ENCODE measurements at regions not wholly inside any gene's neighbourhood (a gene's known extent, or its start where the extent isn't known, plus 50 kb on each side); places are given as distances from the start of the nearest gene placed in this dataset.

DNA sequence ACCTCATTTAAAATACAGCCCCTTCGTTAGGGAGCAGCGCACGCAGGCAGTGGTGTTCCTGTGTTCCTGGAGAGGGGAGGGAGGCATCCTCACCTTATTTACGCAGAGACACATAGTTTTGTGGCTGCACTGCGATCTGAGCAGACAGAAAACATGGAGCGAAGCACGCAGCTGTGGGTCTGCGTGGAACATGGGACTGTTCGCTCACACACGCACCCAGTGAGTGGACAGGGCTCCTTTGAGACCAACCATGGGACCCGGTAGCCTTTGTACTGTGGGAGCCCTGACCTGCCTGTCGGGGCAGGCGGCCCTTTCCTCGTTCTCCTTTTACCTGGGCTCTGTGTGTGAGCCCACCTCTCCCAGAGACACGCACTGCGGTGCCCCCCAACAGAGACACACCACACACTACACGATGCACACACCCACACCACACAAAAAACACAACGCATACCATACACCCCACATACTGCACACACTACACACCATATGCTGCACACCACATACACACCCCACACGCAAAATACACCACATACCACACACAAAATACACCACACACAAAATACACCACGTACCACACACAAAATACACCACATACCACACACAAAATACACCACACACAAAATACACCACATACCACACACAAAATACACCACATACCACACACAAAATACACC, 1245.7 kb downstream of the BRD1 start:
- DNase-seq: no peak

GRCh38 chr22:48581205-48581766, 1246.4 kb downstream of the BRD1 start:
- DNase-seq: no peak

GRCh38 chr22:48580481-48580970, 1247.1 kb downstream of the BRD1 start:
- DNase-seq: no peak

GRCh38 chr22:48579928-48580309, 1247.8 kb downstream of the BRD1 start:
- no peak for DNase-seq

DNA sequence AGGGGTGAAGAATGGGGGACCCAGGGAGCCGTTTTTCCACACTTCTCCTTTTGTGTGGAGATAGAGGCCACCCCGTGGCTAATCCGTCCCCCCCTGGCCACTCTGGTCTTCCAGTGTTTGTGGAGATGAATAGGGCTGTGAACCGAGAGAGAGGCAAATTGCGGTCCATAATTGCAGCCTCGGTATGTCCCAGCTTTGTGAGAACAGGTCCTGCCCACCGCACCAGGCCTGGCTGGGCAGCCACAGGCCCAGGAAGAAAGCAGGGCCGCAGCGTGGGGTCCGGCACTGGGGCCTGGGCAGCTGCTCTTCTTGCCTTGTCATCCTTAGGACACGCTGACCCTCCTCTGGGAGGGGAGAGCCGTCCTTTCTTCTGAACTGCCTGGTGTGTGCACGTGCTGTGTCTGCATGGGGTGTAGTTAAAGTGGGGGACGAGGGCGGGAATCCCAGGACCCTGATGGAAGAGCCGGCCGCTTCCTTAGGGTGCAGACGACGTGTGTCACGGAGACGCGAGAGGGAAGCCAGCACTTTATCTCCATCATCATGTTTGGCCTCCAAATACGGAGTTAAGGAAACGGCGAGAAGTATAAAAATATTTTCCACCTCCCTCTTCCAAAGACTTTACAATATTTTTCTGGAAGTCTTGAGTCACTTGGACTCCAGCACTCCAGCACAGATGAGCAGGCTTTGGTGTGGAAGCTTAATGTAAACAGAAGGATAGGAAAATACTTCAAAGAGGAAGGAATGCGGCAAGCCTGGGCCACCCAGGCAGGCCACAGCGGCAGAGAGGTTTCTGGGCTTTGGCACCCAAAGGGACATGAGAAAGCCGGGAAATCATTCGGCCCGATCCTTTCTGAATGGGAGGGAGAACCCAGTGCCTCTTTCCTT, 1248.4 kb downstream of the BRD1 start:
- DNase-seq: no peak

- DNase-seq: no peak
Measured at GRCh38 chr22:48578138-48579042, 1249.3 kb downstream of the BRD1 start.

DNA sequence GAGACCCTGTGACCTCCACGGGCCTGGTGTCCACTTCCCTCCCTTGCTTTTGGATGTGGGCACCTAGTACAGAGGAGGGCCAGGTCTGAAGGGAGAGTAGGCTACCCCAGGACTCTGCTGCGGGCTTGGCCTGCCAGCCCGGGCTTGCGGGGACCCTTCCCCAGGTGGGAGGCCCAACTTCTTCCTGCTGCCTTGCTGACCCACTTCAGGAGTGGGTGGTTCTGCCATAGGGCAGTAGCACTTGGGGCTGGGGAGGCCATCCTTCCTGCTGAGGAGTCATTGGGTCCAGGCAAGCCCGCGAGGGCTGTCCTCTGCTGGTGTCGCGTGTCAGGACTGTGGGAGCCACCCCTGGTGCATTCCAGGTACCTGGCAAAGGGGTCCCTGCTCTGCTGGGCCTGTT, 1250.0 kb downstream of the BRD1 start:
- DNase-seq: no peak

DNA sequence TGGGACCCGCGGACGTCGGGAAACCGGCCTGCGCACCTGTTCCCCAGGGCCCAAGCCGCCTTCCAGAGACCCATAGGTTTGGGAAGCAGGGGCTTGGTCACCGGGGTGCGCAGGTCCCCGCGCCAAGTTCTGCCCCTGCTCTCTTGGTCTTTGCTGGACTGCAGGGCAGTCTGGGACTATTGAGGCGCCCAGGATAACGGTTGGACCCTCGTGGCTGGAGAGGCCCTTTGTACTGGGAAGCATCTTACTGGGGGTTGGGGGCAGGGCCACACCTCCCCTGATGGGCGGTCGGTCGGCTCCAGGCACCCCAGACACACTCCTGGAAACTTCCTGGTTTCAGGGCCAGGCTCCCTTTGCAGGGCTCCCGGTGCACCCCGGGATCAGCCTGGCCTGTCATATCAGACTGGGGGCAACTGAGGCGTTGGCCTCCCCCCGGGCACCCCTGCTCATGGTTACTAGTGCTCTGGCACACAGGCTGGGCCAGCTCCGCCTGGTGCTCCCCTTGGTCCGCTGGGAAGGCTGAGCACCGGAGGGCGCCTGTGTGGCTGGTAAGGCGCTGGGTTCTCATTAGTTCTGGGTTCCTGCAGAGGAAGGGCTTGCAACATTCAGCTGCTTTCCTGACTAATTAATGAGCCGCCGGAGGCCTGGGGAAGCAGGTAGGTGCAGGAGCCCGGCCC, 1250.5 kb downstream of the BRD1 start:
- DNase-seq: peak; percentile 37

- peak; percentile 11 for DNase-seq
Measured at GRCh38 chr22:48576333-48577013, 1251.2 kb downstream of the BRD1 start.

DNA sequence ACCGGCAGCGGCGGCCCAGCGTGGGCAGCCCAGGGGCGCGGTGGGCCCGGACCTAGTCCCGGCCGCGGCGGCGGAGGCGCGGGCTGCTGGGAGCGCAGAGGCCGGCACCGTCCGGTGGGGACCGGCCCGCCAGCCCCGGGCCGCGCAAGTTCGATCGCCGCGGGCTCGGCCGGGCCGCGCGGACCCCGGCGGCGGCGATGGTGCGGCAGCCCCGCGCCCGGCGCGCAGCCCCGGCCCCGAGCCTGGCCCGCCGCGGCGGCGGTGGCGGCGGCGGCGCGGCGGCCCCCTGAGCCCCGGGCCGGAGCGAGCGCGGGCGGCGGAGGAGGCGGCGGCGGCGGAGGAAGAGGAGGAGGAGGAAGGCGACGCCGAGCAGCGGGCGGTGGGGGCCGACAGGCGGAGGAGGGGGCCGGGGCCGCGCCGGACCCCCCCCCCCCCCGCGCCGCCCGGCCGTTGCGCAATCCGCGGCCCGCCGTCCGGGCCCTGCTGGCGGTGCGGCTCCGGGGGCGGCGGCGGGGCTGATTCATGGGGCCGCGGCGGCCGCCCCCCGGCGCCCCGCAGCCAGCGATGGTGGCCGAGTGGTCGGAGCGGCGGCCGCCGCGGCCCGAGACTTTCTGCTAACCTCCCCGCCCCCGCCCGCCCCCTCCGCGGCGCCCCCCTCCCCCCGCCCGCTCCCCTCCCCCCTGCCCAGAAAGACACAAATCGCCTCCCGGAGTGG, 1251.9 kb downstream of the BRD1 start:
- DNase-seq: no peak

DNA sequence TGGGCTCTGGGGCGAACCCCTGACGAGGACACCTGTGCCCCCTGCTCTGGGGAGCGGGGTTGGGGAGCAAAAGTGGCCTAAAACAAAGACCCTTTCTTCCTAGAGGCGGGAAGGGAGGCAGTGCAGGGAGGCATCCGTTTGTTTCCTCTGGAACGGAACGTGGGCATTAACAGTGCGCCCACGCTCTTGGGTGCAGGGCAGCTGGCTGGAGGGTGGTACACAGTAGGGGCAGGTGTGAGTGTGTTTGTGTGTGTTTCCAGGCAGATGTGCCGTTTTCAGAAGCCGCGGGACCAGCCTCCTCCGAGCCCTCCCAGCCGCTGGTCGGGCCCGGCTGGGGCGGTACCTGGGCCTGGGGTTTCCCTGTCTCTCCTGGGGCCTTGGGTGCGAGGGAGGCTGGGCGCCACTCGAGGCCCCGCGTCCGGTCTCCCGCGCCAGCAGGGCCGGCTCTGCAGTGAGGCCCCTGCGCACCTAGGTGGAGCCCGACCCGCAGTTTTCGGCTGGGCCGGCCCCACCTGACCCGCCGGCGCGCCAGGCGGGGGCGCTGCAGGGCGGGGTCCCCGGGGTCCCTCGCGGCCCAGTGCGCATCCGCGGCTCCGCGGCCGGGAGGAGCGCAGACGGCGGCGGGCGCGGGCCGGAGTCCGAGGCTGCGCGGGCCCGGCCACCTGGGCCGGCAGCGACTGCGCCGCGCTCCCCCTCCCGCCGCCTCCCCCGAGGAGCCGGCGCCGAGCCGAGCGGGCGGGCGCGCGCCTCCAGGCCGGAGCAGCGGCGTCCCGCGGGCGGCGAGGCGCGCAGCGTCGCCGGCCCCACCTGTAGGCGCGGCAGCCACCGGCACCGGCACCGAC, 1252.7 kb downstream of the BRD1 start:
- DNase-seq: peak; percentile 59

- no peak for DNase-seq
Measured at GRCh38 chr22:48573766-48574165, 1253.9 kb downstream of the BRD1 start.

DNA sequence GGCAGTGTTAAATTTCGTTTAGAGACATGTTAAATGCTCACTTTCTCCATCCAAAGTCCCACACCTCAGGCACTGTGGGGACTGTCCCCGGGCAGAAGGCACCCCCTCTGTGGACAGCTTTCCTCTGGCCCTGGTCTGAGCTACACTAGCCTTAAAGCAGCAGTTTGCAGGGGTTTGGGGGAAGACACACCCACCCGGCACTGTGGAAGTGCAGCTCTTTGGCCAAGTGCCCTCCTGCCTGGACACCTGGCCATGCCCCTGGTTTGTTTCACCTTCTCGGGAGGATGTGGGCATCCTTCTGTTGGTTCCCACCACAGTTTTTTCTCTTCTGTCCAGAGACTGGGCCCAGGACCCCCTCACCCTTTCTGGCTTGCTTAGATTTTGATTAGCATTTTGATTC, 1254.7 kb downstream of the BRD1 start:
- DNase-seq: no peak

DNA sequence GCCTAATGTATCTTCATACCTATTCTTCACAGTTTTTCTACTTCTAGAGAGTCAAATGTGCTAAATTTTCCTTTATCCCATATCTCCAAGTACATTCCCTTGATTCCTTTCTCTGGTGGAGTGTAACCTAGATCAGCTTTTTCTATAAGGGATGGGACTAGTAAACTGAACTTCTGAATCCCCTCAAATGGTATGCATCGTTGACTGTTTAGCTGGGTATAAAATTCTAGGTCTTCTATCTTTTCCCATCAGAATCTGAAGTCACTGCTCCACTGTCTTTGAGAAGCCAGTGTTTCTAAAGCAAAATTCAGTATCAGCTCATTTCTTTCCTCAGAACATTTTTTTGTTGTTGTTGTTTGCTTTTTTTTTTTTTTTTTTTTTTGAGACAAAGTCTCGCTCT, 1256.8 kb downstream of the BRD1 start:
- no peak for DNase-seq

DNA sequence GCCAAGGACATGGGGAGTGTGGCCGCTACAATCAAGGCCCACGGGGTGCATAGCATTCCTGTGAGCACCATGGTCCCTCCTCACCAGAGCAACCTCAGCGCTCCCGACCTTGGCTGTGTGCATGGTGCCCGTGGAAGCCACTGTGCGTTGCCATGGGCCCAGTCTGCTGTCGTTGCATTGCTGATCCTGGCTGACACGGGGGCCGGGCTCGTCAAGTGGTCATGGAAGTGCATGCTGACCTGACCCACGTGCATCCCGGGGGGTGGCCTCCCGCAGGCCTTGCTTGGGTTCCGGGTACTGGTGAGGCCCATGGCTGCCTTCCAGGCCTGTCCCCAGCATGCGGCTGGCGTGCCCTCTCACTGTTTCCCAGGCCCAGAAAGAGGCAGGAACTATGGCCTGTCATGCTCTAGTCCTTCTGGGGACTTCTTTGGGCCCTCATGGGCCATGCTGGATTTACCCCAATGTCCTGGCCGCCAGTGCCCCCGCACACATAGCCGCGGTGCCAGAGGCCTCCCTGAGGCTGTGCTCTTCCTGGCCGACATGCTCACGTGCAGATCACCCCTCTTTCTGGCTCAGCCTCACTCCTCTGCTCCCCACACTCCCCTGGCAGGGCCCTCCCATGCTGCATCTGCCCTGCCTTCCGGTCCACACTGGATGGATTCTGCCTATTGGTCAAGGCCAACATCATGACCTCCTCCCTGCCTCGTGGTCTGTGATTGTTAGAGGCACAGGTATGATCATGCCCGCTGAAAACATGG, 1258.0 kb downstream of the BRD1 start:
- DNase-seq: no peak

- DNase-seq: no peak
Measured at GRCh38 chr22:48568736-48569330, 1258.8 kb downstream of the BRD1 start.

DNA sequence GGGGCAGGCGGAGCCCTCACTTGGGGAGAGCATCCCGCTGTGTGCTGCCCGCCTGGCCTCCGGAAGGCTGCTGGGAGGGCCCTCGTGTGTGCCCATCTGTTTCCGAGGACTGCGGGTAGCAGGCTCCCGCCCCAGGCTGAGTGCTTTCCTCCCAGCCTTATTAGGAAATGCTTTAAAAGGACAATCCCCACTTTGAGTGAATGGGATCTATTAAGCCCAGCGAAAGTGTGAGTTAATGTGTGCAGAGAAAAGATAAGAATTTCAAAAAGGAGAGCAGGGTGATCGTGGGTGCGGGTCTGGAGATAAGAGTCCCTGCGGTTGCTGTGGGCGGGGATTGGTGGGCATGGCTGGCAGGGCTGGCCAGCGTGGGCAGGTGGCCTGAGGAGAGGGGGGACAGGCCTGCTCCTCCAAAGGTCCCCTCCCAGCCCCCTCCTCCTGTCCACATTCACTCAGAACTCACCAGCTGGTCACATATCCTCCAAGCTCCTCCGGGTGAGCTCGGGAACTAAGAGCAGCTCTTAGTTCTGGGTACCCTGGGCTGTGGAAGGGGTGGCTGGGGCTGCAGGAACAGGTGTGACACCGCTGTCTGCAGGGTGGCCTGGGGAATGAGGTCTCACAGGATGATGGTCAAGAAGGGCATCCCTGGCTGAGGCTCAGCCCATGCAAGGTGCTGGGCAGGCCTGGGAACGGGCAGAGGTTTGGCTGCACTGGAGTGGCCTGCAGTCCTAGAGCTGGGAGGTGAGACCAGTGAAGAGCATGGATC, 1260.3 kb downstream of the BRD1 start:
- no peak for DNase-seq

DNA sequence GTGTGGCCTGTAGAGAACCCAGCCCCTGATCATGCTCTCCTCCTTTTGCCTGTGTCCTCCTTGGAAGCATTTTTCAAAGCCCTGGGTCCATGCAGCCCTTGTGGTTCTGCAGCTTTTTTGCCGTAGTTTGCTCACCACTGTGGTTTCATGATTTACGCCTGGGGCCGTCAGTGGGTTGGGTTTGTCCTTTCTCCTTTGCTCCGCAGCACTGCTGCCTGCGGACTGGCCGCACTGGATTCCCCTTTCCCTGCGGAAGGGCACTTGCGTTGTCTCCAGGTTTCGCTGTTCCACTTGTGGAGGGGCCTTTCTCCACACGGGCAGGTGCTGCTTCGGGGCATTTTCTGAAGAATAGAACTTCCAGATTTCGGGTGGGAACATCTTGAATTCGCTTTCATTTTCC, 1260.9 kb downstream of the BRD1 start:
- no peak for DNase-seq
